Hematopoietic multipotent progenitor cell treated with erythropoietin and hydrocortisone succinate and interleukin-3 and kit ligand, for 6 days (in vitro differentiated cells): ENCODE measurements at regions not wholly inside any gene's neighbourhood (a gene's known extent, or its start where the extent isn't known, plus 50 kb on each side); places are given as distances from the start of the nearest gene placed in this dataset.

ENCODE experiments used
- DNase-seq: peaks from one replicate; pipeline ENCODE4 v3.0.0-alpha.2; 2015

- DNase-seq = no peak
Measured at GRCh38 chr9:108133101-108133500, 643.5 kb upstream of the KLF4 start.

DNA sequence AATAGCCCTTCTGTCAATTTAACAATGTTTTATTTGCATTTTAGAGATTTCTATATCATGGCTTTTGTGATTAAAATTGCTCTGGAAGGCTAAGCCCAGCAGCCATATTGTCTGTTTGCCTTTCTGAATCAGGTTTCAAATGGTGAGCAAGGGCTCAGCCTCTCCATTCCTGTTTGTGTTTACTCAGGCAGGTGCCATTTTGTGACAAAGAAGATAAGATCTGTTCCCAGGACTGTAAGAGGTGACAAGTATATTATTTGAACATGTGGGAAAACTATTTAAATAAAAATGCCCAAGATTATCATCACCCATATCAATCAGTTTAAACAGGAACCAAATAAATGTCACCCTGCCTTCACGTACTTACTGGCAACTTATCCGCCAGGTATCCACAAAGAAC is 641.3 kb upstream of the KLF4 start:
- no peak for DNase-seq

GRCh38 chr9:108125625-108126024 is 636.1 kb upstream of the KLF4 start:
- DNase-seq = peak; percentile 12

DNA sequence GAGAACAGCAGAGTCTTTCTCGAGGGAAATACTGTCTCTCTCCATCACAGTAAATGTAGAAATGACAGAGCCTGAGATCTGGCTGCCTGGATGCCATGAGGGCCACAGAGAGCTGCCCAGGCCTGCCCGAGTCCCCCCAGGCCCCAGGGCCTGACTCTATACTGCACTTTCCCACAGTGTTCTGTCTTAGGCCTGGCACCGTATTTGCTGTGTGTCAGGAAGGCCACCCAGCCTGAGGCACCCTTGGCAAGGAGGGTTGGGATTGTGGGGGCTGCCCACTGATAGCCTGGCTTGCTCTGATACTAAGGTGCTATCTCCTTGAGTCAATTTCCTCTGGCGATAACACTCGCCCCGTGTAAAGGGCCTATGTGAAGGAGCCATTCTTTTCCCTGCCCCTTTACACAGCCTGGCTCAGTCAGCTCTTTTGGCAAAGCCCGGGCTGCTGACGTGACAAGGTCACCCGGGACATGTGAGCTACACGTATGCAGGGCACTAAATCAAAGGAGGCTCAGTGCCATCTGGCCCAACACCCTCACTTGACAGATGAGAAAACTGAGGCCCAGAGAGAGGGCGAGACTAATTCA is 630.1 kb upstream of the KLF4 start:
- peak; percentile 37 for DNase-seq

DNA sequence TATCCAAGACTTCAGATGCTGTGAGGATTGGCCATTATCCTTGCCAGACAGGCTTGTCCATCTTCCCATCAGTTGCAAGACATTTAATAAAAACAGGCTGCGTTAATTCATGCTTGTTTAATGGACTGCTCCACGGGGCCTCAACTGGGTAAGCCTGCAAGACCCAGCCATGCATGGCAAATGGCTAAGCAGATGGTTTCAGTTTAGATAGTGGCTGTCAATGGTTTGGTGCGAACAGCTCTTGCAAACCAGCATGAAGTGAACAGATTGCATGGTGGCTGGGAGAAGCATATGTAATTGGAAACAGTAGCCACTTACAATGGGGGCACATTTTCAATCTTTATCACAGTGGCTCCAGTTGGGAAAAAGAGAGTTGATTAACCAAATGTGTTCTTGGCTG is 628.2 kb upstream of the KLF4 start:
- no peak for DNase-seq

DNA sequence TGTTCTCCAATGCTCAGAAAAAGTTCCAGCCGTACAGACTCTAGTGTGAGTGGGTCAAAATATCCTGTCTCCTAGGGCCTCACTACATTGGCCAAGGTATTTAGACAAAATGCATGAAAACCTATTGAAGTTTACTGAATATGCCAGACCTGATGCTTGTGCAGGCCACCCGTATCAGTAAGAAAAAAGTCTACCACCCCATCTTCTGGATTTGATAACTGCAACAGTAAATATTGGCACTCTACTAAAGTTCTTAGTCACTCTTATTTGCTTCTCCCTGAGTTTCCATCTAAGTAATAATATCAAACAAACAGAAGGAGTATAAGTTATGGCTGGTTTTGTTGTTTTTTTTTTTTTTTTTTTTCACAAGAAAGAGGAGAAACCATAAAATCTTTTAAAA is 627.7 kb upstream of the KLF4 start:
- no peak for DNase-seq

DNA sequence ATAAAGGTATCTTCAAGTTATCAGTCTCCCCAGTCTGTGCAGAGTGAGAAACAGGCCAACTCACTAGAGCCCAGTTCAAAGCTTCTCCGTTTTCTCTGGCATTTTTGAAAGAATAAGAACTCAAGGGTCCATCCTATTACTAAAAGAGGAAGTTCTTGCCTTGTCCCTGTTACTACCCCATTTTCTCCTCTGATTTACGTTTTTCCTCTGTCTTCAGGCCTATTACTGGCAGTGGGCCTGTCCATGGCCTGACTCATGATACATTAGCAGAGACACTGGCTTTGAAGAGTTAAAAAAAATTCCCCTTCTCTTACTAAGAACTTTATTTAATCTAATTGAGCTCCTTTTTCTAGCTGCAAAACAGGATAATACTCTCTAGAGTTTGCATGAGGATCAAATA is 624.0 kb upstream of the KLF4 start:
- DNase-seq = no peak

GRCh38 chr9:108109927-108110690 is 620.5 kb upstream of the KLF4 start:
- no peak for DNase-seq

DNA sequence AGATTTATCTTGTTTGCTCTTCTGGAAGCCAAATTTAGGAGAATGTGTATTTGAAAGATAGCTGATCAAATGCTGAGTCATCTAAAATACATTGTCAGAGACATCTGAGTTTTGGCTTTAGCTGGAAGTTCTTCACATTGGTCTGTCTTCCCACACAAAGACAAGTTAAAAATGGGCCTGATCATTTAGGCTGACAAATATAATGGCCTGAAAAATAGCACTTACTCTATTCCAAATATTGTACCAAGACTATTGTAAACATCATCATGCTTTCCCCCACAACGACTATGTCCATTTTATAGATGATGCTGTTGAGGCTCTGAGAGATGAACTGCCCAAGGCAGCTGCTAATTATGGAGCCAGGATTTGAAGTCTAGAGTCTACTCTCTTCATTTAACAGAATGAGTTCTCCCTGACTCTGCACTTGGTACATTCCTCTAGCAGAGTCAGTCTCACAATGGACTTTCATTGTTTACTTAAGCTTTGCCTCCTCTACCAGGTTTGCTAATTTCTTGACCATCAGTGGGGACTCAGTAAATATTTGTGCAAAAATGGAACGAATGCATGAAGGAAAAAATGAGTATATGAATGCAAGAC is 619.4 kb upstream of the KLF4 start:
- DNase-seq = peak; percentile 63

DNA sequence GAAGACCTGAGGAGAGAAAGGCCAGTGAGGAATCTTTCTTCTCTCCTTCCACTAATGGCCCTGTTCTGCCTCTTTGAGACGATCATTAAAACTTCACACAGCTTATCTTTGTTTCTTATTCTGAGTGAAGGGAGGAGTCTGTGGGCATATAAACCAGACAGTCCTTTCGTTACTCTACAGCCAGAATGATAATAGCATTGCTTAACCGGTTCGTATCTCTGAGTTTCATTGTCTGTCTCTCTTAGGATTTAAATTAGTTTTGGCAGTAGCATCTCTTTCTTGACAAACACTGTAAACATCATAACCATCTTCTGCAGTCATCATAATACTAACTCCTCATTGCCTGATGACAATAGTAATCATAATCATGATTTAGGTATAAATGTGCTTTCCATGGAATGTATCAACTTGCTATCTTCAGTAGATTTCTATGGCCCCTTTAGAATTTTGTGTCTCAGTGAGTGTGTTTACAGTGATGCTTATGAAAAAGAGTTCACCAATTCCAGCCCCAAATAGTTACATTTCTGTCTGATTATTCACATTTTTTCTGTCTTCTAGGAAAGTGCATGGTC is 618.8 kb upstream of the KLF4 start:
- peak; percentile 27 for DNase-seq

DNA sequence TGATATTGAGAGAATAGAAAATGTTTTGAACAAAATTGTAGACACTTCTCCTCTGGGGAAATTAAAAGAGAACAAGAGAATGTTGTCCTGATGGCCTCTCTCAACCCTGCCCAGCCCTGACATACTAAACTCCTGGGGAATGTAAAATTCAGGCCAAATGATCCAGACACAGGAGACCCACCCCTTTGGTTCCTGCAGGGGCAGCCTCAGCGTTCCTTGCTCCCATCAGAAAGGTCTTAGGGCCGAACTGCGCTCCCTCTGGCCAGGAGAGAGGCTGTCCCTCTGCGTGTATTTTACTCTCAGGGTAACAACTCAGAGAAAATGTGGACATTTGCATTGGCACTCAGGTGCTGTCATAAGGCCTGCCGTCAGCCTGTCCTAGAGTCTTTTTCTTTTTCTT is 616.3 kb upstream of the KLF4 start:
- DNase-seq = no peak

DNA sequence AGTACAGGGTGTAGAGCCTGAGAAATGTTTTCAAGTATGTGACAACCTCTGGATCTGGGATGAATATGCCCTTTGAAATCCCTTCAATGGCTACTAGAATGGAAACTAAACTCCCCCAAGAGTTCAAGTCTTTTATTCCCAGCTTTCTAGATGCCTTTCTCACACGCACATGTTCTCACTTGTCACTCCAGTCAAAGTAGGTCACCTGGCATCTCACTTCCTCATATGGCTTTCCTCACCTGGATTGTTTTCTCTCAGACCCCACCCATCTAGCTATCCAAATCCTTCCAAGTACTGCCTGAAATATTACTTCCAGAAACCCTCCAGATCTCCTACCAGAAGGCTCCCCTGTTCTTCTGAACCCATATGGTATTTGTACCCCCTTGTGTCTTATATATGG is 615.4 kb upstream of the KLF4 start:
- no peak for DNase-seq

GRCh38 chr9:108103046-108103693 is 613.6 kb upstream of the KLF4 start:
- no peak for DNase-seq

DNA sequence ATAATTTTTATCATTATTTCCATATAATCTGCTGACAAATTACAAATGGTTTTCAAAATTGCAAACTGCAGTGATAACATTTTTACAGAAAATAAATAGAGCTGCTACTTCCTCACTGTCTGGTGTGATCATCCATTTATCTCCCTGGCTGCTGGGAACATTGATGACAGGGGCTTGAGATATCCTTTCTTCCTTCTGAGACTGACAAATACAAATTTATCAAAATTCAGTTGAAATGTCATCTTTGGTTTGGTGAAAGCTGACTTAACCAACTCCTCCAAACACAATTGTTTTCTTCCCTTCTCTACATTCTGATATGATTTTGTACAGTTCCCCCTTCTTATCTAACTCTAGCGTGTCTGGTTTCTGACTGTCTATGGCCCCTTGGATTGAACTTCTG is 611.8 kb upstream of the KLF4 start:
- DNase-seq = no peak

- DNase-seq = no peak
Measured at GRCh38 chr9:108100571-108100970, 611.0 kb upstream of the KLF4 start.

- no peak for DNase-seq
Measured at GRCh38 chr9:108099854-108100253, 610.3 kb upstream of the KLF4 start.

DNA sequence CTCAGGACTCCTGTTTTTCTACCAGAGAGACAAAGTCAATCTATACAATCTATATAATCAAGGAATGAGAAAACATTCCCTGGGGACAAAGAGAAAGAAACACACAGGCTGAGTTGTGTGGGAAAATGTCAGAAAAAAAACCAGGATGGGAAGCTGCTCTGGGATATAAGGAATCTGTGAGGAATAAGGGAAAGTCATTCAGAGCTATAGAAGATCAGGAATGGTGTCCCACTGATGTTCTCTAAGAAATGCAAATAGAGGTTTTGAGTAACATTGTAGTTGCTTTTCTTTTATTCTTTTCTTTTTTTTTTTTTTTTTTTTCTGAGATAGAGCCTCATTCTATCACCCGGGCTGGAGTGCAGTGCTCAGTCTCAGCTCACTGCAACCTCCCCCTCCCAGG is 605.9 kb upstream of the KLF4 start:
- DNase-seq = no peak

DNA sequence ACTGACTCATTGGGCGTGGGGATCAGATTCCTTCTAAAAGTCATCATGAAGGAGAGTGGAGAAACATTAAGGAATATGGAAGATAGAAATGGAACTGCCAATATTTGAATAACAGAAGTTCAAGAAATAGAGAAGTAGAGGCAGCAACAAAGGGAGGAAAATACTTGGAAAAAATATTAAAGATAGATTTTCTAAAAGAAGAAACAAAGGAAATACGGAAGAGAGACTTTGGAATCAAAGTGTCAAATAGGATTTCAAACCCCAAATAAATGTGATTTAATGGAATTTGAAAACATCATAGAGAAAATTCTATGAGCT is 605.1 kb upstream of the KLF4 start:
- no peak for DNase-seq

GRCh38 chr9:108093773-108094675 is 604.5 kb upstream of the KLF4 start:
- peak; percentile 94 for DNase-seq

DNA sequence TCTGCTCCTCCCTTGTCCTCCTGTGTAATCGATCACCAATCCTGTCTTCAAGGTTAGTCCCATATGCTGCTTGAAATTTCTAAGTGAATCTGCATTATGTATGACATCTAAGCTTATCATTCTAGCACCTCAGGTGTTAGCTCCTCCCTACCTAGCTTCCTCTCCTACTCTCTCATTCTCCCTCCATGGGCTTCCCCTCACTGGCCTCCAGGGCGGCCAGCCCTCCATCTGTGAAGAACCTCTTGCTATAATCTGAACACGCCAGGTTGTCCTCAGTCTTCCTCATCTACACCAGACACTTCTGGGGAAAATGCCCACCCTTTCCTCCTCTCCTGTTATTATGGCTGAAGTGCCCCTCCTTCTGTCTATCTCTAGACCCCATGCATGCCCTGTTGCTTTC is 599.3 kb upstream of the KLF4 start:
- DNase-seq = no peak

- DNase-seq = no peak
Measured at GRCh38 chr9:108087781-108088180, 598.2 kb upstream of the KLF4 start.

- DNase-seq = no peak
Measured at GRCh38 chr9:108086624-108087023, 597.1 kb upstream of the KLF4 start.

- DNase-seq = no peak
Measured at GRCh38 chr9:108085294-108085693, 595.7 kb upstream of the KLF4 start.
